GM11168 (cell line): ENCODE measurements at regions not wholly inside any gene's neighbourhood (a gene's known extent, or its start where the extent isn't known, plus 50 kb on each side); places are given as distances from the start of the nearest gene placed in this dataset.

Source experiments
- in situ Hi-C: fragments of 300-500 bp; cut with MboI; formaldehyde crosslinking; loops from one replicate; pipeline ENCODE4 v1.12.0; 2022; ENCODE audit warnings: low sequenced_read_pairs; ENCODE audit not compliant: unreplicated experiment

DNA sequence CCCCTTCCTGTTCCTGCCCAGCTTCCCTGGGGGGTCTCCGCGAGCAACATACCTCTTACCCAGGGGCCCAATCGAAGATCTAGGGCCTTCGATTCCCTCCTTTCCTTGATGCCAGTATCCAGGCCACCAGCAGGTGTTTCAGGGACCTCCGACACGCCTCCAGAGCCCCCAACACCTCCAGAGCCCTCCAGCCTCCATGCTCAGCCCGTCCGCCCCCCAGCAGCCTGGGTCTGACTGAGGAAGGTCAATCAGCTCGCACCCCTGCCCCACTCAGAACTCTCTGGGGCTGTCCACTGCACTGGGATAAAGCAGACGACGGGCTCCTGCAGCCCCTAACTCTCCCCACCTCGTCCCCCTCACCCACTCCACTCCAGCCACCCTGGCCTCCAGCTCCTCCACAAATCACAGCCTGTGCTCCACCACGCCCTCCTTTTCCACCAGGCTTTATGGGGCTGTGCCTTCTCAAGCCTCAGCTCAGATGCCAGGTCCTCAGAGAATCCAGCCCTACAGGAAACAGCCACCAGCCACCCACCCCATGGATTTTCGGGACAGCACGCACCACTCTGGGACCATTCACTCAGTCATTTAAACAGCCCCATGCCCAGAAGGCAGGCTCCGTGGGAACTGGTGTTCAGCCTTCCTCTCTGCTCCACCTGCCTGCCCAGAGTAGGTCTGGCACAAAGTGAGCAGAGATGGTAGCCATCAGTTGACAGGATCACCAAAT, 247.1 kb downstream of the RBFOX3 start:
- in situ Hi-C loops: no loop called here

DNA sequence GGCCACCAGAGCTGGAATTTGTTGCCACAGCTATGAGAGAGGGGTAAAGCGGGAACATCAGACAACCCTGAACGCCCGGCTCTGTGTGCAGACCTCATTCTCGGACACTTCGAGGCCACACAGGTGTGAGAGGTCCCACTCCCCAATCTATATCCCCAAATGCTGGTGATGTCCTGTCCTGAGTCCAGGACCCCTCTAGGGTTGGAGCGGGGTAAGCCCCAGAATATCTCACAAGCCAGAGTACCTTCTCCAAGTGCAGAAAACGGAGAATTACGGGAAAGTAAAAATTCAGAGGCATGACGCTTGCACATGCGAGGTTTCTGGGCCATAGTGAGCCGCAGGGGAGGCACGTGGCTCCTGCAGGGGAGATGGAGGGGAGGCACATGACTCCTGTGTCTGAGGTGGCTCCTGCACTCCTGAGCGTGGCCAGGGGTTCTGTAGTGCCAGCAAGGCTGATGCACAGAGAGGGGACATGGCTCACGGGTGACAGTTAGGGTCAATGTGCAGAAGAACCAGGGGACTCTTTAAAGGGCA, 248.0 kb downstream of the RBFOX3 start:
- in situ Hi-C loops: no loop called here

DNA sequence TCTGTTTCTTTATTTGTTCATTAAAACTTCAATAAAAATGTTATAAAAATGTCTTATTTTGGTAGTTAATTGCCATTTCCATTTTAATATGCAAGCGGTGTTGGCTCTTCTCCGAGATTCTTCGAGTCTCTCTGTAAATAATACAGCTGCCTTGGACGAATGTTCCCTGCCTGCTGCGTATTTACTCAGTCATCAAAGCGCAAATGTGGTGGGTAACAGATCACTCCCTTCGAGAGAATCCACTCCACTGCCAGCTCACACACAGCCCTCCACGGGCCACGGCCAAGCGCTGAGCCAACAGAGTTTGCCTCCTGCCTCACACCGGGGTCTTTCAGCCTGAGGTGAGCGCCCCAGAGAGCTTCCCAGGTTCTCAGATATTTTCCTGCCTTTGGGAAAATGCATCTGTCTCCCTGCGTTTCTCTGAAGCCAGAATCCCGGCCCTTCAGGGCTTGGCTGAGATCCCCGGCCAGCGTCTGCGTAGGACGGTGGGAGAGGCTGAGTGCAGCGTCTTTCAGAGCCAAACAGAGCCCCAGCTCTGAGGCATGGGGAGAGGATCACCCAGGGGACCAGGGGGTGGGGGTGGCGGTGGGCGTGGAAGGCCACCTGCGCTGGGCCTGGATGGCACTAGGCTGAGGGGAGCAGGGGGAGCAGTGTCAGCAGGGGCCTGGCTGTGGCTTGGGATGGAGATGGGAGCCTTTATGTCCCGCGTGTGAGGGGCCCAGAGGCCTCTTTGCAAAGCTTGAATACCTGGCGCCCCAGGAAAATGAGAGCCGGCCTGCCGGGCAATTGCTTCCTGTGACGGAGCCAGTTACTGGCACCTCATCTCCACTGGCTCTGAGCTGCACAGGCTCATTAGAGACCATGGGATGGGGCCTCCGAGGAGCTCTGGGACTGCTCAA, 248.7 kb downstream of the RBFOX3 start:
- in situ Hi-C loops: no loop called here

DNA sequence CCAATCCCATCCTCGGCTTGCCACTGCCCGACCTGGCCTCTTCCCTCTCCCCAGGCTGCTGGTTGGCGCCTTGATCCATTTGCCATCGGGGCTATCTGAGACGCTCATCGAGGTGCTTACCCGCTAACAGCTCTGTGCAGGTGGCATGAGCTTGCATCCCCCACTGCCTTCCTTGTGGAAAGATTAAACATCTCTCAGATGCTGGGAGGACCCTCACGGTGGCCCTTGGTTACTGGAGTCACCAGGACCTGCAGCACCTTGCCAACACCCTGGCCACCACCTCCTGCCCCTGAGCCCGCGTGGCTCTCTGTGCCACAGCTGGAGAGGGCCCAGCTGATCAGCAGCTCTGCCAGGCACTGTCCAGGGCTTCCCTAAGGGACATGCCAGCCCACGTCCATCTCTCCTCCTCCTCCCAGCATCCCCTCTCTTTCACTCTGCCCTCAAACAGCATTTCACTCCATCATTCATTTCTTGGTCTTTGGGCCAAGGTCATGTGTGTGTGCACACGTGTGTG, 249.6 kb downstream of the RBFOX3 start:
- in situ Hi-C loops: no loop called here

DNA sequence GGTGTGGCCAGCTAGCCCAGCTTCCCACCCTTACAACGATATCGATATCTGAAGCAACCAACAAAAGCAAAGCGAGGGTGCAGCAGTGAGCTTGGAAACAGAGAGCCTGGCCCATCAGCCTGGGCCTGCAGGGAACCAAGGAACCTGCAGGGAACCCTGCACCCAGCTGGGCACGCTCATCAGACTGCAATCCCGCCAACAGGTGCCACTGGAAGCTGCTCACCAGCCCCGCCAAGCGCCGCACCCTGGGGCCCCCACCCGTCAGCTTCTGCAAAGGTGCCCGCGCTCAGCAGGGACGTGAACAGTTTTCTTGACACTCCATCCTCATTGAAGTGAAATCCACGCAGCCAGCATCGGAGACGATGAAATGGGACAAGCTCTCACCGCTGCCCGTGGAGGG, 250.7 kb downstream of the RBFOX3 start:
- in situ Hi-C loops: no loop called here

DNA sequence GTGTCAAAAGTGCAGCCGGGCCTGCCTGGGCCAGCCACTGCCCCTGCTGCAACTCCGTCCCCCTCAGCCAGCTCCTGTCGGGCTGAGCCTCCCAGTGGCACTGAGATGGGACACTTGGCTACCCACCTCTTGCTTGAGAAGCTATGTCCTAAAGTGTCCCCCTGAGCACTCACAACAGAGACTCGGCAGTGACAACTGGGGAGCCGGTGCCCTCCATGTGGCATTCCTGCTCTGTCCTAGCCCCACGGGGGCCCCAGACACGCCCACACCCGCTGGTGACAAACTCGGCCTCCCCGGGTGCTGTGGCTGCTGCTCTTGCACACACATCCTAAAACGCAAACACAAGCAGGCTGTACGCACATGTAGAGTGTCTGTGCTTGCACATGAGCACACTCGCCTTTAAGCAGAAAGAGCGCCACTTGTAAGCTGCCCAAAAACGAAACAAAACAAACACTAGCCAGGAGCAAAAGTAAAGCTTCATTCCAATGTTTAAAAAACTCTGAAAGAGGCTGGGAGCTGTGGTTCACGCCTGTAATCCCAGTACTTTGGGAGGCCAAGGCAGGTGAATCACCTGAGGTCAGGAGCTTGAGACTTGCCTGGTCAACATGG, 253.9 kb downstream of the RBFOX3 start:
- in situ Hi-C loops: no loop called here

DNA sequence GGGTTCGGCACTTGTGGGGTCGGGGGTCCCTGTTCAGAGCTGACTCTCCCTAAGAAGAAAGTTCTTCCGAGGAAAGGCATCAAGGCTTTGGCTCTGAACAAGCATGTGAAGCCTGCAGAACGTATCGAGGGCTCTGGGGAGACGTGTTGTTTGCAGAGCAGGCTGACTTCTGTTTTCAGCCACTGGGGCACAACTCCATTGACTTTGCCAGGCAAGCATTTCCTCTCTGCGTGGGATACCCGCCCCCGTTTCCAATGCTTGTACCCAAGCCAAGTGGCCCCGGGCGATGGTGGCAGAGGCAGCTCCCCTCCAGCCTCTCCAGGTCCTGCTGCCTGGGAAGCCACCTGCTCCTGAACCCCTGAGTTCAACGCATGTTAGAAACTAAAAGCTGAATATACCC, 255.7 kb downstream of the RBFOX3 start:
- in situ Hi-C loops: no loop called here

DNA sequence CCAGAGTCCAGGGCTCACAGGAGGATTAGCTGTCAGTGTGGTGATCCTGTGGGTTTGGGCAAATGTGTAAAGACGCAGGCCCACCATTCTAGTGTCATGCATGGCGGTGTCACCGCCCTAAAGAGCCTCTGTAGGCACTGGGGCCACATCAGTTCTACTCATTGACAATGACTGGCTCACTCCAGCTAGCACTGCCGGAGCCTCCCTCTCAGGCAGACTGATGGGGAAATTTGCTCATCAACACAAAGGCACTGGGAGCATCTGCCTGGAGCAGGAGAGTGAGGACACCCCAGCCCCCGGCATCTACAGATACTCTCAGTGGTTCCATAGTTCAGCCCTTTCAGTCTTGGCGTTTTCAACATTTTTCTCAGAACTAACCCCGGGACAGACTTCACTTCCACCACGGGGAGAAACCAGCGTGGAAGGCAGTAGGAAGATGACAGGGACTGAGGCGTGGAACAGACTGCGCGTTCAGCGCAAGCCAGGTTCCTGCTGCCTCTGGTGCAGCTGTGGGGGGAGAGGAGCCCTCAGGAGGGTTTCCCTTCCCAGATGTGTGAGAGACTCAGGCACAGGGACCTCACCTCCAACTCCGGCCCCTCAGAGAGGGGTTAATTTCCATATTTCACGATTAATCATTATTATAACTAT, 256.6 kb downstream of the RBFOX3 start:
- in situ Hi-C loops: no loop called here

DNA sequence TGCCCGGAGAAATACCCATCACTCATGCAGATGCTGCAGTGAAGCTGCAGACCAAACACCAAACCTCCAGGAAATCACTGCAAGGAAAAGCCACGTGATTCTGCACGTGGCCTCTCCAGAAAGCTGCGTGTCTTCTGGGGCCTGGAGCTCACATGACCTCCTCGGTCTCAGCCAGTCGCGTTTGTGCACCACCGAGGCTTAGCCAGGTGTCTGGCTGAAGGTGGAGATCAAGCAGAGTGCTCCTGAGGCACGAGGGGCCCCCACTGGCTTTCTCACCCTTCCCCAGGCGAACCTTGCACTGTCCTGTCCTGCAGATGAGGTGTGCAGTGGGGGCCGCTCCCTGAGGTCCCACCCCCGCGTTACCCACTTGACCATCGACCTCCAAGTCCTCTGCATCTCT, 257.3 kb downstream of the RBFOX3 start:
- in situ Hi-C loops: no loop called here

DNA sequence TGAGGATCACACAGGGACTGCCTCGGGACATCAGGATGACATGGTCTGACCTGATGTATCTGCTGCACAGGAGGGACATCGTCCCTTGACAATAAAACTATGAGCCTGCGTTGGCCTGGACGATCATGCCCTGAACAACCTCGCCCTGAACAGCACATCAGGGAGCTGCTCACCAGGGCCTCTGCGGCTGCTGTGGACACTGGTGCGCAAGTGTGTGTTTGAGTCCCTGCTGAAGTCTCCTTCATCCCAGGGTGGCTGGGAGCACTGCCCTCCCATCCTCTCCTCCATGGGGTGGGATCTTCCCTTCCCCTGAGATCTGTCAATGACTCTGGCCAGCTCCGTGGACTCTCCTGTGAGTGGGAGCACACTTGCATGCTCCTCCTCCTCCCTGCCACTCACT, 257.8 kb downstream of the RBFOX3 start:
- in situ Hi-C loops: no loop called here

DNA sequence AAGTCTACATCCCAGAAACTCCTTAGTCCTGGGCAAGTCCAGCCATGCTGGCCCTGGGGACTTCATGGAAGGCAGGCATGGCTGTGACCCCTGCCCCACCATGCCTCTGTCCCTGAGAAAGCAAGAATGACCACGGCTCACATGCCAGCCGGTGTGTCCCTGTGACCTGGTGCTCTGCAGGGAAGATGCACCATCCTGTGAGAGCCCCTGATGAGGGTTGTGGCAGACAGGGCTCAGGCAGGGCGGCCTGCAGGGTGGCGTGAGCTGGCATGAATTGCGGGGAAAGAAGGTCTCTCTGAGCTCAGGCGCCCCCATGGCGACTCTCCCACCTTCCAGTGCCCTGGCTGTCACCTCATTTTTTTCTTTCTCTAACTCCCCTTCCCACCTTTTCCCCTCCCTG, 260.3 kb downstream of the RBFOX3 start:
- in situ Hi-C loops: no loop called here

DNA sequence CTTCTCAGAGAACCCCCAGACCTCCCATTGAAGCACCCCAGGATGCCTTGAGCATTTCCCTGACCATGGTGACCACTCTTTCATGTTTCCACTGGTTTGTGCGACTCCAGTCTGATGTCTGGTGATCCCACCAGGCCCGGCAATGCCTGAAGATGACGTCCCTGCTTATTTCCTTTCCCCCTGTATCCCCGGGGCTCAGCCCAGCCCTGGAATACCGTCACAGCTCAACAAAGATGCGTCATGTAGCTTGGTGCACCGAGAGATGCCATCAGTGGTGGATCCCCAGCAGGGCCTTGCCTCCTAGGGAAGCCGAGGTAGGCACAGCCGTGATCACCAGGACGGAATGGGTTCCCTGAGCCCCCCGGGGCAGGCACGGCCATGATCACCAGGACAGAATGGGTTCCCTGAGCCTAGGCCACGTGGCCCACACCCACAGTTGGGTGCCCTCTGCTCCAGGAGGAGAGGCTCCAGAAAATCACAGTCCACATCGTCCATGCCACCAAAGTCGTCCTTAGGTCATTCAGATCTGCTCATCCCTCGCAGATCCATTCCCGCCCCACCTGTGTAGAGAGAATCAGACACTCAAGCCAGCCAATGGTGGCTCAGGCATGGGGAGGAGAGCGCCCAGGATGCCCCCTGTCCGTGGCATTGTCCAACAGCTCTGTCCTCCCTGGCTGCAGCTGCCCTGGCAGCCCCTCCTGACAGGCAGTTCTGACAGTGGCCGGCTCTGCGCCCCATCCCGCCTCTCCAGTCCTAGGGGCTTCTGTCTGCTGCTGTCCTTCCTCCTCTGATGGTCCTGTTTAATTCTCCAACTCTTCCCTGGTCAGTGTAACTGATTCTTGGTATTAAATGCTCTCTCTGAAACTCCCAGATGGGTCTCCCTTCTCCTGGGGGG, 261.1 kb downstream of the RBFOX3 start:
- in situ Hi-C loops: no loop called here

DNA sequence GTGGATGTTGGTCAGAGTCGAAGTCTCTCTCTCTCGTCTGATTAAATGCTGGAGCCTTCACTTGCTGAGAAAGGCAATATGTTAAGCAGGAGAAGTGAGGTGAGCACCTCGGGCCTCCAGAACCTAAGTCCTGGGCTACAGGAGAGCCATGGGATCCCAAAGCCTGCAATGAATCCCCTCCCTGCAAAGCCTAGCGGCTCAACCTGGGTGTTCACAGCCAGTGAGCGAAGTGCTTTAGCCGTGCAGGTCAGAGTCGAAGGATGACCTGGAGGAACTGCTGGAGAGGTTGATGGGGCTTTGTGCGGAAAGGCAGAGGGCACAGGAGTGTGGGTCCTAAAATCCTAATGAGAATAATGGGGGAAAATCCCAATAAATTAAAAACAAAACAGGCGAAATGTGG, 267.8 kb downstream of the ENGASE start:
- in situ Hi-C loops: no loop called here

DNA sequence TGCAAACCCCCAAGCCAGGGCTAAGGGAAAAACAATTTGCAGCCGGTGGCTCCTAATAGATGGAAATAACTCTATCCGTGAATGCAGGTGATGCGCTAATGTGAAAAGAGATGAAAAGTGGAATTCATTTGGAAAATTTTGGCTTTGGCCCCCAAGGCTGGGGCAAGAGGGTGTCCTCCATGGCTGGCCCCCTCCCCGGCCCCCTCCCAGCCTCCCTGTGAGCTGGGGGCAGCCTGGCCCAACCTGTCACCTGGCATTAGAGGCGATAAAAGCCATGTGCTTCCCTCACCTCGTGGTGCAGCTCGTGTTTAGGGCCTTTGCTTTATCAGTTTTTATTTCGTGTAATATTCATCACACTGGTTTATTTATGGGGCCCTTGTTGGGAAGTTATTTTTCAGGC, 267.2 kb downstream of the ENGASE start:
- in situ Hi-C loops: no loop called here

DNA sequence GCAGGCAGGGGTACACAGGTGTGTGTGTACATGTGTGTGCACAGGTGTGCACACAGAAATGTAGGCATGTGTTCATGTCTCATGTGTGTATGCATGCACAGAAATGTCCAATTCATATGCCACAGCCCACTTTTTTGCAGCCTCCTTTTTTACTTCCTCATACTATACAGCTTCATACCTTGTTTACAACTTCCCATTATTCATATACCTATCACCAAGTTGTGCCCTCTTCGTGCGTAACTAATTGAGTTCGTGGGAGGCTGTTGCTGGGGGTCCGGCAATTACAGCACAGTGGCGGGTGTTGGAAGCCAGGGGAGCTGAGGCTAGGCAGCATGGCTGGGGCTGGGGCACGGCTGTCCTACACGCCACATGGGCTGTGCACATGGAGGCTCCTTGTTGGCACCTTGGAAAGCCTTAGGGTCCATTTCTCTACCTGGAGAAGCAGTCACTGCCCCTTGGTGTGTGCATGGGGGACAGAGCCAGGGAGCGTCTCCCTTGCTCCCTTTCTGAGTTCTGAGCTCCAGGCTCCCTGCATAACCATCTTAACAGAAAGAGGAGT, 266.7 kb downstream of the ENGASE start:
- in situ Hi-C loops: no loop called here

DNA sequence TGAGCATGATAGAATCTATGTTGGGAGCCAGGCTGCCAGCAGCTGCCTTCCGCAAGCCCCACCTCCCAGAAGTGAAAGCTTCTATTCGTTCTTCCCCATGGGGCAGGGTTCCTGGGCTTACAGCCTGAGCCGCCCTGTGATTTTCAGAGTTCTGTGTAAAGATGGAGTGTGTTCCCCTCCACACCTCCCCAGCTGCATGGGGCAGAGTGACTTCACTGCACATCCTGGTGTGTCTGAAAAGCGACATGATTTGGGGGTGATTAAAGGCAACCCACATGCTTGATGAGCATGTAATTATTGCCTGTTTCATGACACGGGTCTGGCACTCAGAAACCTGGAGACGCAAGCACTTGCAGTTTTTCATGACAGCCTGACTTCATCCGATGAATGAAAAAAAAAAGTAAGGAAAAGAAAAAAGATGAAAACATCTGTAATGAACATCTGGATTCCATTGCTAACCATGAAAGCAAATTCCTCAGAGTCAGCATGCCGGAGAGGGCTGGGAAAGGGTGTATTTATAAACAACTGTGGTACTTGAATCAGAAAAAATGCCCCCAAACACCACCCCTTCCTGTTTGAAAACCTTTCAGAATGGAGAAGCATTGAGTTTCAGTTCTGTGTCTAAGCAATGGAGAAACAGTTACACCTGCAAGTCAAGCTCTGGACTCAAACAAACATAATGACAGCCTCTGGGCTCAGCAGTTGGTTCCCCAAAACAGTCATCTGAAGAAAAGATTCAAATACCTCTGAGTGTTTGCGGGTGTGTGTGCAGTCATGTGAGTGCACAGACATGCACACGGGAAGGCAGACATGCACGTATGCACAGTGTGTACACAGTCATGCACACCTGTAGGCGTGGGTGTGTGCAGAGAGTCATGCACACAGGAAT, 266.0 kb downstream of the ENGASE start:
- in situ Hi-C loops: no loop called here

DNA sequence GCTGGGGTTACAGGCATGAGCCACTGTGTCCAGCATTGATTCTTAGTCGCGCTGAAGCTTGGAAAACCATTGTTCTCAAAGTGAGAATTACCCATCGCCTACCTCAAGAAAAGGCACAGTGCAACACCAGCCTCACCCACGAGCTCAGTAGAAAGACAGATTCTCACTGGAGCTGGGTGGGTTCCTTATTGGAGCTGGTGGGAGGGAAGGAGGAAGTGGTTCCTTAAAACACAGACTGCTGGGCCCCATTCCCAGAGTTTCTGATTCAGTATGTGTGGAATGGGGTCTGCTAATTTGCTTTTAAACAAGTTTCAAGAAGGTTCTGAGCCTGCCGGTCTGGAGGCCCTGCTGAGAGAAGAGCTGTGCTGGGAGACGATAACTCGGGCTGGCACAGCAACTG, 264.7 kb downstream of the ENGASE start:
- in situ Hi-C loops: no loop called here

DNA sequence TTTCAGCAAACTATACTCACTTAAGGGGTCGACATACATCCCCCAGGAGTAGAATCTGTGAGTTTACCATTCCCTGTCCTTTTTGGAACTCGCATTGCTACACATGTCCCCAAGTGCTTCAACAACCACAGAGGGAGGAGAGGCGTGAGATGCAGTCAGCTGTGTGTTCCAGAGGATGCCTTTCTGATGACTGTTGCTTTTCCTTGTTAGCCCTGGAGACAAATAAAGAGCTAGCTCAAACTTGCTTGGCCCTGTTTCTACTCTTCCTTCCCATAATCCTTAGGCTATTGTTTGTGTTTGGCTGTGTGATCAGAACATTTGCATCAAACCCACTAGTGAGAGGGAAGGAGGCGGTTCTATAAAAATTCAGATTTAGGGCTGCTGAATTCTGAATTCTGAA, 264.0 kb downstream of the ENGASE start:
- in situ Hi-C loops: no loop called here
